IMR-90 (cell line): ENCODE measurements at regions not wholly inside any gene's neighbourhood (a gene's known extent, or its start where the extent isn't known, plus 50 kb on each side); places are given as distances from the start of the nearest gene placed in this dataset.

Experiments used
- CEBPB ChIP-seq: IDR thresholded peaks from 2 replicates; pipeline ENCODE4 v1.6.1; 2012; ENCODE audit warnings: low read depth, low read length, improper control_type of control experiment
- TF ChIP-seq, protein P1 (sequence below): conservative IDR thresholded peaks from 2 replicates; pipeline ENCODE4 v1.5.1; 2012; ENCODE audit warnings: mild to moderate bottlenecking, low read depth, low read length, improper control_type of control experiment

DNA sequence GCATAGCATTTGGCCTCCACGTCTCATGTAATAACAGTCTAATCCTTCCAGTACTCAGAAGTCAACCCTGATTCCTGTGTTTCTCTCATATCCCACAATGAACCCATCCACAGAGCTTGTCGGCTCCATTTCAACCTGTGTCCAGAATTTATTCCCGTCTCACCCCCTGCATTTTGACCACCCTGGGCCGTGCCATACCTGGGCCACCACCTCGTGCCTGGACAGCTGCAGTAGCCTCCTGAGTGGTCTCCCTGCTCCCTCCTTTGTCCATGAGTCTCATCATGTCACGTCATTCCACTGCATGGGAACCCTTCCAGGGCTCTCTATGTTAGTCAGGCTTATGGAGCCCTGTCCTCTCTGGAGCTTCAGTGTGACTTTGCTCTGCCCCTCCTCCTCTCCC, 670.6 kb downstream of the PTPRU start:
- TF ChIP-seq, protein P1, sequence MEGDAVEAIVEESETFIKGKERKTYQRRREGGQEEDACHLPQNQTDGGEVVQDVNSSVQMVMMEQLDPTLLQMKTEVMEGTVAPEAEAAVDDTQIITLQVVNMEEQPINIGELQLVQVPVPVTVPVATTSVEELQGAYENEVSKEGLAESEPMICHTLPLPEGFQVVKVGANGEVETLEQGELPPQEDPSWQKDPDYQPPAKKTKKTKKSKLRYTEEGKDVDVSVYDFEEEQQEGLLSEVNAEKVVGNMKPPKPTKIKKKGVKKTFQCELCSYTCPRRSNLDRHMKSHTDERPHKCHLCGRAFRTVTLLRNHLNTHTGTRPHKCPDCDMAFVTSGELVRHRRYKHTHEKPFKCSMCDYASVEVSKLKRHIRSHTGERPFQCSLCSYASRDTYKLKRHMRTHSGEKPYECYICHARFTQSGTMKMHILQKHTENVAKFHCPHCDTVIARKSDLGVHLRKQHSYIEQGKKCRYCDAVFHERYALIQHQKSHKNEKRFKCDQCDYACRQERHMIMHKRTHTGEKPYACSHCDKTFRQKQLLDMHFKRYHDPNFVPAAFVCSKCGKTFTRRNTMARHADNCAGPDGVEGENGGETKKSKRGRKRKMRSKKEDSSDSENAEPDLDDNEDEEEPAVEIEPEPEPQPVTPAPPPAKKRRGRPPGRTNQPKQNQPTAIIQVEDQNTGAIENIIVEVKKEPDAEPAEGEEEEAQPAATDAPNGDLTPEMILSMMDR, result no peak
- no peak for TF ChIP-seq CEBPB
